GM23338 (cell line): ENCODE measurements at regions not wholly inside any gene's neighbourhood (a gene's known extent, or its start where the extent isn't known, plus 50 kb on each side); places are given as distances from the start of the nearest gene placed in this dataset.

Source experiments
- ATAC-seq: fragments of 200-7000 bp; cut with Tn5 transposase; 3 replicates; pipeline ENCODE4 v1.9.1; 2020
- DNase-seq: peaks from one replicate; pipeline ENCODE4 v3.0.0-alpha.2; 2015; ENCODE audit warnings: low spot score
- H2AFZ ChIP-seq: fragments of 200-600 bp; sonication (generic); 2 replicates; pipeline ENCODE4 v1.8.0; 2016; ENCODE audit warnings: antibody characterized with exemption, mild to moderate bottlenecking, moderate library complexity
- H3F3A ChIP-seq: fragments of 200-600 bp; sonication (generic); replicated peaks from 2 replicates; pipeline ENCODE4 v1.8.0; 2017; ENCODE audit warnings: antibody characterized with exemption, mixed run types, low read depth
- H3K27ac ChIP-seq: fragments of 200-600 bp; sonication (generic); 2 replicates; pipeline ENCODE4 v1.6.1; 2016; ENCODE audit warnings: low read depth
- H3K27me3 ChIP-seq: fragments of 200-600 bp; sonication (generic); 2 replicates; pipeline ENCODE4 v1.8.0; 2016; ENCODE audit warnings: mild to moderate bottlenecking, mixed run types, moderate library complexity; ENCODE audit not compliant: insufficient read depth
- H3K36me3 ChIP-seq: fragments of 200-600 bp; sonication (generic); 2 replicates; pipeline ENCODE4 v1.8.0; 2016; ENCODE audit warnings: mild to moderate bottlenecking; ENCODE audit not compliant: insufficient read depth
- H3K4me1 ChIP-seq: fragments of 200-600 bp; sonication (generic); 2 replicates; pipeline ENCODE4 v1.8.0; 2016; ENCODE audit warnings: mild to moderate bottlenecking, moderate library complexity; ENCODE audit not compliant: insufficient read depth
- H3K4me2 ChIP-seq: fragments of 200-600 bp; sonication (generic); 2 replicates; pipeline ENCODE4 v1.7.1; 2017; ENCODE audit warnings: mixed run types
- H3K4me3 ChIP-seq: fragments of 200-600 bp; sonication (generic); 2 replicates; pipeline ENCODE4 v1.6.1; 2016; ENCODE audit warnings: mixed run types
- H3K79me2 ChIP-seq: fragments of 200-600 bp; sonication (generic); replicated peaks from 2 replicates; pipeline ENCODE4 v1.8.0; 2017; ENCODE audit warnings: mild to moderate bottlenecking; ENCODE audit not compliant: insufficient read depth
- H3K9me2 ChIP-seq: fragments of 200-600 bp; sonication (generic); 2 replicates; pipeline ENCODE4 v1.8.0; 2017; ENCODE audit not compliant: insufficient read depth
- H4K20me1 ChIP-seq: fragments of 200-600 bp; sonication (generic); replicated peaks from 2 replicates; pipeline ENCODE4 v1.8.0; 2017; ENCODE audit warnings: mild to moderate bottlenecking; ENCODE audit not compliant: insufficient read depth
- H3K27ac Mint-ChIP-seq: 2 replicates; pipeline ENCODE4 v1.8.0; 2020; ENCODE audit warnings: inconsistent platforms, mild to moderate bottlenecking, moderate library complexity, mixed read lengths
- H3K27me3 Mint-ChIP-seq: 3 replicates; pipeline ENCODE4 v1.8.0; 2022; ENCODE audit warnings: low read depth, mild to moderate bottlenecking, moderate library complexity, mixed read lengths, inconsistent platforms; ENCODE audit not compliant: insufficient read depth, poor library complexity
- H3K36me3 Mint-ChIP-seq: 3 replicates; pipeline ENCODE4 v1.8.0; 2021; ENCODE audit warnings: low read depth, mild to moderate bottlenecking, inconsistent platforms, moderate library complexity, mixed read lengths
- H3K4me1 Mint-ChIP-seq: 3 replicates; pipeline ENCODE4 v1.8.0; 2020; ENCODE audit warnings: mild to moderate bottlenecking, inconsistent platforms, mixed read lengths
- H3K4me3 Mint-ChIP-seq: 3 replicates; pipeline ENCODE4 v1.8.0; 2021; ENCODE audit warnings: moderate library complexity, mild to moderate bottlenecking, inconsistent platforms, mixed read lengths
- H3K9me3 Mint-ChIP-seq: 3 replicates; pipeline ENCODE4 v1.8.0; 2020; ENCODE audit warnings: moderate library complexity, mild to moderate bottlenecking, inconsistent platforms, mixed read lengths
- CREB1 ChIP-seq: fragments of 250-450 bp; sonication (Bioruptor Pico); IDR thresholded peaks from 2 replicates; pipeline ENCODE4 v1.5.0; 2020; ENCODE audit warnings: low read depth, mild to moderate bottlenecking, moderate library complexity
- ETS1 ChIP-seq: IDR thresholded peaks from 2 replicates; pipeline ENCODE4 v1.6.1; 2016; ENCODE audit warnings: antibody characterized with exemption
- EZH2 ChIP-seq: fragments of 200-600 bp; sonication (generic); IDR thresholded peaks from one replicate; pipeline ENCODE4 v1.8.0; 2017; ENCODE audit warnings: antibody characterized with exemption, mild to moderate bottlenecking, low read depth; ENCODE audit not compliant: unreplicated experiment
- EZH2phosphoT487 ChIP-seq: fragments of 200-600 bp; sonication (generic); IDR thresholded peaks from one replicate; pipeline ENCODE4 v1.8.1; 2018; ENCODE audit warnings: antibody characterized with exemption; ENCODE audit not compliant: unreplicated experiment
- JUNB ChIP-seq: IDR thresholded peaks from one replicate; pipeline ENCODE4 v1.6.1; 2016; ENCODE audit warnings: antibody characterized with exemption; ENCODE audit not compliant: unreplicated experiment
- POLR2AphosphoS5 ChIP-seq: IDR thresholded peaks from 2 replicates; pipeline ENCODE4 v1.6.1; 2016; ENCODE audit warnings: antibody characterized with exemption, low read depth
- STAT1 ChIP-seq: IDR thresholded peaks from one replicate; pipeline ENCODE4 v1.6.1; 2016; ENCODE audit warnings: antibody characterized with exemption; ENCODE audit not compliant: unreplicated experiment
- ZNF114 ChIP-seq: fragments of 250-450 bp; sonication (Bioruptor Pico); IDR thresholded peaks from 2 replicates; pipeline ENCODE4 v1.5.0; 2020; ENCODE audit warnings: mild to moderate bottlenecking, moderate library complexity
- ZNF331 ChIP-seq: fragments of 250-450 bp; sonication (Bioruptor Pico); IDR thresholded peaks from 2 replicates; pipeline ENCODE4 v1.5.0; 2020; ENCODE audit warnings: low read depth, mild to moderate bottlenecking, moderate library complexity
- ZNF462 ChIP-seq: fragments of 250-450 bp; sonication (Bioruptor Pico); IDR thresholded peaks from 2 replicates; pipeline ENCODE4 v1.5.0; 2020; ENCODE audit warnings: mild to moderate bottlenecking, moderate library complexity
- TF ChIP-seq, protein P1 (sequence below), 2 experiments: fragments of 200-600 bp in 1 of 2; sonication (generic) in 1 of 2; conservative IDR thresholded peaks; 2 replicates each; pipeline versions ENCODE4 v1.5.1 to v1.6.1; 2016 to 2017; ENCODE audit warnings: antibody characterized with exemption in 2 of 2, low read depth in 2 of 2, mild to moderate bottlenecking in 2 of 2, moderate library complexity in 1 of 2

DNA sequence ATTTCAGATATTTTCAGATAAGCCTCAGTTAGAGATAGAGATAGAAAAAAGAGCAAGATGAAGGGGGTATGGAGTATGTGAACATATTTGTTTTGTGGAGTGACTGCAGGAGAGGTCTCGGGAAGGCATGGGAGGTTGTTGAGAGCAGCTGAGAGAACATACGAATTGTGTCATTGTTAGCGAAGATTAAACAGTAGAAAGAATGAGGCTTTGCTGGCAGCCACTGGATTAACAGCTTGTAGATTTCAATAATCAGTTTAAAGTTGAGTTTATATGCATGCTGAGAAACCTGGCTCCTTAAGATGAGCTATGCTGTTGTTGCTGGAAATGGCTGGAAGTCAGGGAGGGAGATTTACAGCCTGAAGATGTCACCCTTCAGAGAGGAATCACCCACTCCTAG is 100.9 kb upstream of the SORCS3 start (continued):
- TF ChIP-seq, protein P1, sequence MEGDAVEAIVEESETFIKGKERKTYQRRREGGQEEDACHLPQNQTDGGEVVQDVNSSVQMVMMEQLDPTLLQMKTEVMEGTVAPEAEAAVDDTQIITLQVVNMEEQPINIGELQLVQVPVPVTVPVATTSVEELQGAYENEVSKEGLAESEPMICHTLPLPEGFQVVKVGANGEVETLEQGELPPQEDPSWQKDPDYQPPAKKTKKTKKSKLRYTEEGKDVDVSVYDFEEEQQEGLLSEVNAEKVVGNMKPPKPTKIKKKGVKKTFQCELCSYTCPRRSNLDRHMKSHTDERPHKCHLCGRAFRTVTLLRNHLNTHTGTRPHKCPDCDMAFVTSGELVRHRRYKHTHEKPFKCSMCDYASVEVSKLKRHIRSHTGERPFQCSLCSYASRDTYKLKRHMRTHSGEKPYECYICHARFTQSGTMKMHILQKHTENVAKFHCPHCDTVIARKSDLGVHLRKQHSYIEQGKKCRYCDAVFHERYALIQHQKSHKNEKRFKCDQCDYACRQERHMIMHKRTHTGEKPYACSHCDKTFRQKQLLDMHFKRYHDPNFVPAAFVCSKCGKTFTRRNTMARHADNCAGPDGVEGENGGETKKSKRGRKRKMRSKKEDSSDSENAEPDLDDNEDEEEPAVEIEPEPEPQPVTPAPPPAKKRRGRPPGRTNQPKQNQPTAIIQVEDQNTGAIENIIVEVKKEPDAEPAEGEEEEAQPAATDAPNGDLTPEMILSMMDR (conservative IDR thresholded peaks at IDR 0.05; ENCODE audit: low read depth in 2 of 2) = no peak
- TF ChIP-seq EZH2 = no peak
- TF ChIP-seq JUNB = no peak
- no peak for TF ChIP-seq EZH2phosphoT487
- TF ChIP-seq ETS1 = no peak
- TF ChIP-seq ZNF114 (CRISPR knock-in tag) = no peak
- no peak for TF ChIP-seq CREB1 (CRISPR knock-in tag)
- TF ChIP-seq ZNF331 (CRISPR knock-in tag) = no peak
- TF ChIP-seq STAT1 = no peak

- H3K27ac ChIP-seq = no peak overlapping the region
- Mint-ChIP-seq H3K27me3 (peaks cover 13% of the 10 kb centered on the region), H3K4me3 (no peak overlapping the region), H3K27ac (no peak overlapping the region), H3K36me3 (no peaks in the 10 kb centered on the region), H3K4me1 (peaks cover 6% of the 10 kb centered on the region; the same call in 2 of the 3 replicates), H3K9me3 (no peaks in the 10 kb centered on the region; the same call in 2 of the 3 replicates)
- no peak for DNase-seq
- H3K4me2 ChIP-seq = no peak overlapping the region
- no peaks in the 10 kb centered on the region for H4K20me1 ChIP-seq
- no peaks in the 10 kb centered on the region for H3K36me3 ChIP-seq
- no peaks in the 10 kb centered on the region for H3K27me3 ChIP-seq
- TF ChIP-seq ETS1 (no peak), POLR2AphosphoS5 (no peak), ZNF462 (no peak), ZNF114 (CRISPR knock-in tag) (no peak)
- TF ChIP-seq, protein P1 (conservative IDR thresholded peaks at IDR 0.05; ENCODE audit: low read depth in 2 of 2) = no peak
- no peaks in the 10 kb centered on the region for H3K79me2 ChIP-seq
- no peak overlapping the region for H2AFZ ChIP-seq
- H3F3A ChIP-seq = no peaks in the 10 kb centered on the region
- H3K4me3 ChIP-seq = no peak overlapping the region
- ATAC-seq = no peak
- H3K9me2 ChIP-seq = no peaks in the 10 kb centered on the region
- no peaks in the 10 kb centered on the region for H3K4me1 ChIP-seq
Measured at GRCh38 chr10:104541820-104542219, 99.3 kb upstream of the SORCS3 start.
